Effector memory CD8-positive, alpha-beta T cell (primary cell): ENCODE measurements at regions not wholly inside any gene's neighbourhood (a gene's known extent, or its start where the extent isn't known, plus 50 kb on each side); places are given as distances from the start of the nearest gene placed in this dataset.

ENCODE experiments used
- ATAC-seq: fragments of 150-1000 bp; cut with Tn5 transposase; replicated peaks from 2 replicates; pipeline ENCODE4 v1.10.0; 2021; ENCODE audit warnings: mild to moderate bottlenecking, moderate library complexity
- DNase-seq, 3 experiments: peaks; one replicate each; pipeline ENCODE4 v3.0.0; 2021
- H3K27ac Mint-ChIP-seq, 2 donors: one replicate each; pipeline ENCODE4 v1.8.0; 2022; ENCODE audit warnings: mild to moderate bottlenecking in 2 of 2, mixed read lengths in 2 of 2, moderate library complexity in 2 of 2
- H3K27me3 Mint-ChIP-seq, 2 donors: one replicate each; pipeline ENCODE4 v1.8.0; 2022; ENCODE audit warnings: mixed read lengths in 2 of 2
- H3K36me3 Mint-ChIP-seq: one replicate; pipeline ENCODE4 v1.8.0; 2022; ENCODE audit warnings: mild to moderate bottlenecking, moderate library complexity, mixed read lengths; ENCODE audit not compliant: insufficient read depth
- H3K4me1 Mint-ChIP-seq, 2 donors: one replicate each; pipeline ENCODE4 v1.8.0; 2022; ENCODE audit warnings: low read depth in 2 of 2, mixed read lengths in 2 of 2
- H3K4me3 Mint-ChIP-seq, 2 donors: one replicate each; pipeline ENCODE4 v1.8.0; 2022; ENCODE audit warnings: mild to moderate bottlenecking in 2 of 2, mixed read lengths in 2 of 2, moderate library complexity in 2 of 2
- H3K9me3 Mint-ChIP-seq, 2 donors: one replicate each; pipeline ENCODE4 v1.8.0; 2022; ENCODE audit warnings: mixed read lengths in 2 of 2

DNA sequence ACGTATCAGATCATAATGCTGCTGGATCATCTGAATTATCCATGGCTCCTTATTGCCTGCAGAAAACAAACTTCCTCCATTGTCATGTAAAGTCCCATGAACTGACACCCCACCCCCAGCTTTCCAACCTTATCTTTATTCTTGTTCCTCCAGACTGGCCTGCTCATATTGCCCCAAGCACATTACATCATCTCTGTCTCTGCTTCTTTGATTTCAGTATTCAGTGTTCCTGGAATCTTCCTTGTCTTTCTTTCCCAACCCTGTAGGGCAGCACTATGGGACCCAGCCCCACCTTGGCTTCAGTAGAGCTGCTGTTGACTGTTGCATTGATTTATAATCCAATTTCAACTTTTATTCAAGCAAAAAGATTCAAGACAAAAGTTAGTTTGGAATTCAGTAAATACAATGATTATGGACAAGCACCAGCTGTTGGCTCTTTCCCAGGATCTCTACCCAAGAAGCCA lies 187.5 kb upstream of the ECI2 start:
- no peak for DNase-seq
- H3K4me1 Mint-ChIP-seq, result no peaks in the 10 kb centered on the region
- ATAC-seq, result no peak
- no peaks in the 10 kb centered on the region for H3K9me3 Mint-ChIP-seq
- H3K36me3 Mint-ChIP-seq, result no peaks in the 10 kb centered on the region
- H3K27ac Mint-ChIP-seq, result no peak overlapping the region
- H3K27me3 Mint-ChIP-seq, result peaks cover 41 to 47% of the 10 kb centered on the region in 2 donors
- no peak overlapping the region for H3K4me3 Mint-ChIP-seq

DNA sequence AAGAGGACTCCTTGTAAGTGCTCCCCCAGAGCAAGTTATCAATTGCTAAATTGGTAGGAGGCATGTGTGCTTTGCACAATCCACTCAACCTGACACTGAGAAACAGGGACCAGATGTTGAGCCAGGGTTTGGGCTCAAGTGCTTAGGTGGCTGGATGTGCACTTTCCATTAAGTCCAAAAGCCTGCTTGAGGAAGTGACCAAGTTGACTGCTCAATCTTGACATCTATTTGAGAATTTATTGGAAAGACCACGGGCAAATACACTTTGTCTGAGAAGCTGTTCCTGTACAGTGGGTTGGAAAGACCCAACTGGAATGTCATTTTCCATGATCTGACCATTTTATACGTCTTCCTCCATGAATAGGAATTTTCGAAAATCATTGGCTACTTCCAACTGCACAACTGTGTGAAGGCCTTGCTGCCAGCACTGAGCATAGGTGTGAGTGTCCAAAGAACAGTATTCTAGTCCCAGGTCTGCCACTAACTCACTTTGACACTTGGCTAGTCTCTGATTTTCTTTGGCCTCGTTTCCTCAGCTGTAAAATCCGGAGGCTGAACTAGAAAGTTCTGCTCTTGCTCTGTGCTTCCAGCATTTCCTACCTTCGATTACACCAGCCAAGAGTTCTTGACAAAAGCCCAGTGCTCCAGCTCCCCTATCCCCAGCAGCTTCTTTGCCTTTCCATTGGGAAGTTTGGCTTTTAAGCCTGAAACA lies 186.9 kb upstream of the ECI2 start:
- Mint-ChIP-seq H3K9me3 (no peaks in the 10 kb centered on the region), H3K4me1 (no peaks in the 10 kb centered on the region), H3K4me3 (no peak overlapping the region), H3K36me3 (no peaks in the 10 kb centered on the region), H3K27me3 (peaks cover 42 to 52% of the 10 kb centered on the region in 2 donors), H3K27ac (no peak overlapping the region)
- ATAC-seq, result no peak
- no peak for DNase-seq

DNA sequence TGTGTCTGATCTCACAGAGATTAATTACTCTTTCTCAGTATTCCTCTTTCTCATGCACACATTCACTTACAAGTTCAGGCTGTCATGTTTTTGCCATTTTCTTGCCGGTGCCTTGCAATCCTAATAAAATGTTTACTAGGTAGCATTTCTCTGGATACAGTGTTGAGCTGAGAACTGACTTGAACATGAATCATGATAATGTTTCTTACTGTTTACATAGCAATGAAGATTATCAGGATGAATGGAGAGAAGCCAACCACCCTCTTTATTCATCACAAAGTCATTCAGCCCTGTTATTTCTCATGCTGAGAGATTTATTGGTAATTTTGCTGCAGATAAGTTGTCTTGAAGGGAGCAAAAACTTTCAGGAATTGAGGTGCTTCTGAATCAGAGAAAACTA lies 185.5 kb upstream of the ECI2 start:
- H3K9me3 Mint-ChIP-seq, result no peaks in the 10 kb centered on the region
- H3K36me3 Mint-ChIP-seq, result no peaks in the 10 kb centered on the region
- H3K4me3 Mint-ChIP-seq, result no peak overlapping the region
- no peaks in the 10 kb centered on the region for H3K4me1 Mint-ChIP-seq
- H3K27me3 Mint-ChIP-seq, result peaks cover 36 to 57% of the 10 kb centered on the region in 2 donors
- H3K27ac Mint-ChIP-seq, result no peak overlapping the region
- no peak for ATAC-seq
- no peak for DNase-seq

- Mint-ChIP-seq H3K27me3 (peaks cover 42 to 64% of the 10 kb centered on the region in 2 donors), H3K4me1 (no peaks in the 10 kb centered on the region), H3K27ac (no peak overlapping the region), H3K9me3 (no peaks in the 10 kb centered on the region), H3K4me3 (no peak overlapping the region), H3K36me3 (no peaks in the 10 kb centered on the region)
- no peak for ATAC-seq
- no peak for DNase-seq
These were observed 184.8 kb upstream of the ECI2 start for GRCh38 chr6:4319981-4320683.

DNA sequence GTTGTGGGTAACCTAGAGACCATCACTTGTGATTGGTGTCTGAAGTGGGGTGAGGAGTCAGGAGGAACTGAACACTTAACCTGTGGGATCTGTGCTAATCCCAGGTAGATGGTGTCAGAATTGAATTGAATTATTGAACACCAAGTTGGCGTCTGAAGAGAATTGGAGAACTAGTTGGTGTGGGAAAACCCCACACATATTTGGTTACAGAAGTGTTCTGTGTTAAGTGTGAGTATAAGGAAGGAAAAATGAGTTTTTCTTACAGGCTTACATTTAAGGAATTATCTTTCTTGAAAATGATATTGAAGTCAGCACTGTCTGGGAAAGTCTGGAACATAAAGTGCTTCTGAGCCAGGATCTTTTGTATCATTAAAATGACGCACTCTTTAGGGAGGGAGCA lies 182.9 kb upstream of the ECI2 start:
- H3K27me3 Mint-ChIP-seq, result peaks cover 40 to 59% of the 10 kb centered on the region in 2 donors
- H3K27ac Mint-ChIP-seq, result no peak overlapping the region
- ATAC-seq (no peak), DNase-seq (no peak)
- no peaks in the 10 kb centered on the region for H3K4me1 Mint-ChIP-seq
- H3K4me3 Mint-ChIP-seq, result no peak overlapping the region
- no peaks in the 10 kb centered on the region for H3K9me3 Mint-ChIP-seq
- no peaks in the 10 kb centered on the region for H3K36me3 Mint-ChIP-seq

DNA sequence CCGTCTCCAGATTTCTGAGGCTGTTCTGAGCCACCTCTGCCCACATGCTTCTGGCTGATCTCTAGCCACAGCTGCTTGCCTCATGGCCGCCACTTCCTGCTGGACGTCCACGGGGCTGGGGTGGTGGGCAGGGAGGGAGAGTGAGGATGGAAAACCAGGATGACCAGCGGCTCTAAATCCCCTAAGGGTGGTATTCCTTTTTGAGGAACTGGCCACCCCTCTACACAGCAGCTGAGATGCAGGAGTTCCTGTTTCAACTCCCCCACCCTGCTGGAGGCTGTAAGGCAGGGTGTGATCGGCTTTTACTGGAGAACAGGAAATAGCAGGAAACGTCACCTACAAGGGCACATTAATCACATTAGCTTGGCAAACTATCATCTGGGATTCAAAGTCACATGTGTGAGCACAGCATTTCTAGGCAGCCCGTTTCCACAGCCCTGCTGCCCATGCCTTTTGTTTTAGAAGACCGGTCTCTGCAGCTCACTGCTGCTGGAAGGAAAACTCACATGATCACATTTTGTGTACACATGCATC lies 181.6 kb upstream of the ECI2 start:
- Mint-ChIP-seq H3K4me1 (no peaks in the 10 kb centered on the region), H3K4me3 (no peak overlapping the region), H3K36me3 (no peaks in the 10 kb centered on the region), H3K9me3 (peaks cover 0 to 2% of the 10 kb centered on the region in 2 donors), H3K27ac (no peak overlapping the region), H3K27me3 (peaks cover 27 to 45% of the 10 kb centered on the region in 2 donors)
- DNase-seq (no peak), ATAC-seq (no peak)

GRCh38 chr6:4314201-4314707 lies 178.9 kb upstream of the ECI2 start:
- Mint-ChIP-seq H3K9me3 (peaks cover 8% of the 10 kb centered on the region in 2 donors), H3K4me3 (no peak overlapping the region), H3K27ac (no peak overlapping the region), H3K36me3 (no peaks in the 10 kb centered on the region), H3K4me1 (no peaks in the 10 kb centered on the region), H3K27me3 (peaks cover 18 to 38% of the 10 kb centered on the region in 2 donors)
- ATAC-seq (no peak), DNase-seq (no peak)

GRCh38 chr6:4313044-4313686 lies 177.8 kb upstream of the ECI2 start:
- DNase-seq, result no peak
- Mint-ChIP-seq H3K36me3 (no peaks in the 10 kb centered on the region), H3K27me3 (peaks cover 12 to 29% of the 10 kb centered on the region in 2 donors), H3K4me3 (no peak overlapping the region), H3K4me1 (no peaks in the 10 kb centered on the region), H3K27ac (no peak overlapping the region), H3K9me3 (peaks cover 8% of the 10 kb centered on the region in 2 donors)
- ATAC-seq, result no peak

GRCh38 chr6:4311976-4312860 lies 176.8 kb upstream of the ECI2 start:
- Mint-ChIP-seq H3K4me3 (no peak overlapping the region), H3K27ac (no peak overlapping the region), H3K4me1 (no peaks in the 10 kb centered on the region), H3K9me3 (peaks cover 8% of the 10 kb centered on the region in 2 donors), H3K36me3 (no peaks in the 10 kb centered on the region), H3K27me3 (peaks cover 11 to 27% of the 10 kb centered on the region in 2 donors)
- no peak for DNase-seq
- ATAC-seq, result no peak

DNA sequence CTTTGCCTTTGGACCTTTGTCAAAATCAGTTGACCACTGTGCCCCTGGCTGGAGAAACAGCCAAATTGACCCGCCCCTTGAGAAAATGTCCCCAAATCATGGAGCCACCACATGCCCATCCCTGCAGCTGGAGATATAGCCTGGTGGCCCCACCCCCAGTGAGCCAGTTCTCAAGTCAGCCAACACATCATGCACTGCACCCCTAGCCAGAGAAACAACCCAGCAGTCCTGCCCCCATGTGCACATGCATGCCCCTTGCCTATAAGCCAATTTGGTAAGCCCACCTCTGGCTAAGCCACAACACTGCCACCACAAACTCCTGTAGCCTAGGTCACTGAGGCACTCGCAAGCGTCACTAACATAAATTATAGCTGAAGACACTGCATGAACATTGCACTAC lies 174.2 kb upstream of the ECI2 start:
- Mint-ChIP-seq H3K9me3 (peaks cover 8% of the 10 kb centered on the region in 2 donors), H3K36me3 (no peaks in the 10 kb centered on the region), H3K4me3 (no peak overlapping the region), H3K27me3 (peaks cover 28 to 31% of the 10 kb centered on the region in 2 donors), H3K27ac (no peak overlapping the region), H3K4me1 (no peaks in the 10 kb centered on the region)
- no peak for ATAC-seq
- no peak for DNase-seq

DNA sequence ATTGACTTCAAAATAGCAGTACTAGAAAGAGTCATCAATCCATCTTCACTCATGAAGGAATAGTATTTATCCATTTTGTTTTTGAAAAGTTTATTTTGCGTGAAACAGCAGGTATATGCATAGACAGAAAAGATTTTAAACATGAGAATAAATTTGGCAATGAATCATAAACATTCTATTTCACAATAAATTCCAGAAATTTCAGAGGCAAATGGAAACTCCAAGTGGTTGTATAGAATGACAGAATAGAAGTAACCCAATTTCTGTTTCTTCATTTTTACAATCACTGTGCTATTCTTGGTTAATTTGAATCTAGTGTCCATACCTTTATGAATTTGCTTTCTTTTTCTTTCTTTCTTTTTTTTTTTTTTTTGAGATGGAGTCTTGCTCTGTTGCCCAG lies 173.0 kb upstream of the ECI2 start:
- no peaks in the 10 kb centered on the region for H3K36me3 Mint-ChIP-seq
- no peak for ATAC-seq

GRCh38 chr6:4304927-4305455 lies 169.6 kb upstream of the ECI2 start:
- Mint-ChIP-seq H3K4me3 (no peak overlapping the region), H3K27ac (no peak overlapping the region), H3K9me3 (peaks cover 0 to 2% of the 10 kb centered on the region in 2 donors), H3K36me3 (no peaks in the 10 kb centered on the region), H3K4me1 (no peaks in the 10 kb centered on the region), H3K27me3 (peaks cover 41 to 51% of the 10 kb centered on the region in 2 donors)
- DNase-seq (no peak), ATAC-seq (no peak)

More for the DNA sequence above, 173.0 kb upstream of the ECI2 start:
- H3K4me3 Mint-ChIP-seq, result no peak overlapping the region
- H3K4me1 Mint-ChIP-seq, result no peaks in the 10 kb centered on the region
- H3K27me3 Mint-ChIP-seq, result peaks cover 34 to 40% of the 10 kb centered on the region in 2 donors
- peaks cover 8% of the 10 kb centered on the region in 2 donors for H3K9me3 Mint-ChIP-seq
- no peak for DNase-seq
- no peak overlapping the region for H3K27ac Mint-ChIP-seq
